ENCODE measurements at regions not wholly inside any gene's neighbourhood (a gene's known extent, or its start where the extent isn't known, plus 50 kb on each side); places are given as distances from the start of the nearest gene placed in this dataset.
"Not testable (repeated sequence)": the region's sequence is repeated elsewhere in the genome, so short reads cannot be mapped to it uniquely, and the experiment has no call there.

DNA sequence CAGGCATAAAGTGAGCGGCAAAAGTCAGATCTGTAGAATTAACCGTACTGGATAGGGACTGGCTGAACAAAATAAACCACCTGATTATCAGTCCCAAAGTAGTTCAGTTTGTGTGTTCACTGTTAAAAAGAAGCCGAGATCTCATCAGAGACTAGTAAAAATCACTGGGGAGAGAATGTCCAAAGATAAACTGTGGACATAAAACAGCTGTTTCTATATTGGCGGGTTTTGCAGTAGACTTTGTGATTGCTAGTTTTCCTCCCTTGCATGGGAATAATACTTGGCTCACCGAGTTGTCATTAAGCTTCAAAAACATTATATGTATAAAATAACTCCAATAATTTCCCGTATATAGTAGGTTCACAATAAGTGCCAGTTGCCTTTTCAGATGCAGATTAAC is 114.2 kb upstream of the ID4 start:
- Histone ChIP-seq H2AFZ (ENCODE audit: low read depth) (no peak overlapping the region), H4K20me1 (ENCODE audit: insufficient read depth) (no peaks in the 10 kb centered on the region), H3K36me3 (ENCODE audit: insufficient read depth) (no peaks in the 10 kb centered on the region), H3K4me2 (no peak overlapping the region), H3K27ac (no peak overlapping the region), H3K27me3 (ENCODE audit: insufficient read depth, low read depth) (no peaks in the 10 kb centered on the region), H3K79me2 (ENCODE audit: insufficient read depth, low read depth) (no peaks in the 10 kb centered on the region), H3K4me1 (ENCODE audit: low read depth, poor library complexity, severe bottlenecking) (no peaks in the 10 kb centered on the region), H3K4me3 (IDR thresholded peaks at IDR 0.05; ENCODE audit: insufficient read depth, low read depth, low read length) (no peak overlapping the region), H3K9ac (no peak overlapping the region)
- TF ChIP-seq CTCF (conservative IDR thresholded peaks at IDR 0.05; ENCODE audit: low read depth, low read length), result no peak

GRCh38 chr6:19723545-19723944 is 113.6 kb upstream of the ID4 start:
- Histone ChIP-seq H3K79me2 (ENCODE audit: insufficient read depth, low read depth) (no peaks in the 10 kb centered on the region), H3K27me3 (ENCODE audit: insufficient read depth, low read depth) (no peaks in the 10 kb centered on the region), H4K20me1 (ENCODE audit: insufficient read depth) (no peaks in the 10 kb centered on the region), H3K4me3 (IDR thresholded peaks at IDR 0.05; ENCODE audit: insufficient read depth, low read depth, low read length) (no peak overlapping the region), H3K9ac (no peak overlapping the region), H2AFZ (ENCODE audit: low read depth) (no peak overlapping the region), H3K4me2 (no peak overlapping the region), H3K27ac (no peak overlapping the region), H3K36me3 (ENCODE audit: insufficient read depth) (no peaks in the 10 kb centered on the region), H3K4me1 (ENCODE audit: low read depth, poor library complexity, severe bottlenecking) (no peaks in the 10 kb centered on the region)
- no peak for TF ChIP-seq CTCF (conservative IDR thresholded peaks at IDR 0.05; ENCODE audit: low read depth, low read length)

- not testable (repeated sequence) for H3K27ac ChIP-seq; H3K9ac ChIP-seq; H3K4me3 ChIP-seq (IDR thresholded peaks at IDR 0.05; ENCODE audit: insufficient read depth, low read depth, low read length); H3K79me2 ChIP-seq (ENCODE audit: insufficient read depth, low read depth); H3K27me3 ChIP-seq (ENCODE audit: insufficient read depth, low read depth); H2AFZ ChIP-seq (ENCODE audit: low read depth); H4K20me1 ChIP-seq (ENCODE audit: insufficient read depth); H3K4me1 ChIP-seq (ENCODE audit: low read depth, poor library complexity, severe bottlenecking); H3K36me3 ChIP-seq (ENCODE audit: insufficient read depth); H3K4me2 ChIP-seq
Observed at GRCh38 chr6:19725436-19725835, 111.7 kb upstream of the ID4 start.

DNA sequence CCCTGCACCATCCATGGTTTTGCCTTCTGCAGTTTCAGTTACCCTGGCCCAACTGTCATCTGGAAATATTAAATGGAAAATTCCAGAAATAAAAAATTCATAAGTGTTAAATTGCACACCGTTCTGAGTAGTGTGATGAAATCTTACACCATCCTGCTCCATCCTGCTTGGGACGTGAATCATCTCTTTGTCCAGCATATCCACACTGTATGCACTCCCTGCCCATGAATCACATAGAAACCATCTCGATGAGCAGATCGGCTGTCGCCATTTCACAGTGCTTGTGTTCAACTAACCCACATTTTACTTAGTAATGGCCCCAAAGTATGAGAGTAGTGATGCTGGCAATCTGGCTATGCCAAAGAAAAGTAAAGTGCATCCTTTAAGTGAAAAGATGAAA is 105.9 kb upstream of the ID4 start:
- TF ChIP-seq CTCF (conservative IDR thresholded peaks at IDR 0.05; ENCODE audit: low read depth, low read length), result no peak
- no peak overlapping the region for H3K4me2 ChIP-seq
- no peaks in the 10 kb centered on the region for H3K36me3 ChIP-seq (ENCODE audit: insufficient read depth)
- no peak overlapping the region for H3K4me3 ChIP-seq (IDR thresholded peaks at IDR 0.05; ENCODE audit: insufficient read depth, low read depth, low read length)
- H3K27ac ChIP-seq, result no peak overlapping the region
- no peak overlapping the region for H3K9ac ChIP-seq
- no peaks in the 10 kb centered on the region for H3K79me2 ChIP-seq (ENCODE audit: insufficient read depth, low read depth)
- H3K27me3 ChIP-seq (ENCODE audit: insufficient read depth, low read depth), result no peaks in the 10 kb centered on the region
- H4K20me1 ChIP-seq (ENCODE audit: insufficient read depth), result no peaks in the 10 kb centered on the region
- H3K4me1 ChIP-seq (ENCODE audit: low read depth, poor library complexity, severe bottlenecking), result no peaks in the 10 kb centered on the region
- H2AFZ ChIP-seq (ENCODE audit: low read depth), result no peak overlapping the region

DNA sequence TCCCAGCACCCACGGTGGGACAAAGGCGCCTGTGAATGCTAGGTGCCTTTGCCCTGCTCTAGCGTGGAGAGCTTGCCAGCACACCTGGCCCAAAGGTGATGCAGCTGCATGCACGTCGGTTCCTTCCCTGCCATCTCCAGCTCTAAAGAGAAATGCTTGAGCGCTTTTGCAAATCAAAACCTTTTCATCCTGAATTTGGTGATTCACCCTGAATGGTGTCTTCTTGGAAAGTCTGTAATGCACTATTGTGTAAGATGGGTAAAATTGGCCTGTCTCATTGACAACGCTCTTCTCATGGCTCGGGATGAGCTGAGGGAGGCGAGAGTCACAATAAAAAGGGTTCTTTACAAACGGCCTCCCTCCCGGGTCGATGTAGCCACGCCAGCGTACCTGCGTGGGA is 103.1 kb upstream of the ID4 start:
- H3K4me1 ChIP-seq (ENCODE audit: low read depth, poor library complexity, severe bottlenecking), result no peaks in the 10 kb centered on the region
- no peak overlapping the region for H3K9ac ChIP-seq
- H3K79me2 ChIP-seq (ENCODE audit: insufficient read depth, low read depth), result no peaks in the 10 kb centered on the region
- no peak overlapping the region for H3K27ac ChIP-seq
- H3K36me3 ChIP-seq (ENCODE audit: insufficient read depth), result no peaks in the 10 kb centered on the region
- H2AFZ ChIP-seq (ENCODE audit: low read depth), result no peak overlapping the region
- H3K4me2 ChIP-seq, result no peak overlapping the region
- H3K4me3 ChIP-seq (IDR thresholded peaks at IDR 0.05; ENCODE audit: insufficient read depth, low read depth, low read length), result no peak overlapping the region
- no peak for TF ChIP-seq CTCF (conservative IDR thresholded peaks at IDR 0.05; ENCODE audit: low read depth, low read length)
- H4K20me1 ChIP-seq (ENCODE audit: insufficient read depth), result no peaks in the 10 kb centered on the region
- no peaks in the 10 kb centered on the region for H3K27me3 ChIP-seq (ENCODE audit: insufficient read depth, low read depth)
